ENCODE measurements at regions not wholly inside any gene's neighbourhood (a gene's known extent, or its start where the extent isn't known, plus 50 kb on each side); places are given as distances from the start of the nearest gene placed in this dataset.

- no peak for TF ChIP-seq CTCF (conservative IDR thresholded peaks at IDR 0.05; ENCODE audit: low read depth, low read length)
- no peak for TF ChIP-seq EZH2 (IDR thresholded peaks at IDR 0.05; ENCODE audit: borderline replicate concordance, low read depth, low read length, poor library complexity, severe bottlenecking)
Observed at GRCh38 chr13:76017861-76018556, 381.9 kb downstream of the LMO7 start.

Data from A673 (cell line).